ENCODE measurements at regions not wholly inside any gene's neighbourhood (a gene's known extent, or its start where the extent isn't known, plus 50 kb on each side); places are given as distances from the start of the nearest gene placed in this dataset.

DNA sequence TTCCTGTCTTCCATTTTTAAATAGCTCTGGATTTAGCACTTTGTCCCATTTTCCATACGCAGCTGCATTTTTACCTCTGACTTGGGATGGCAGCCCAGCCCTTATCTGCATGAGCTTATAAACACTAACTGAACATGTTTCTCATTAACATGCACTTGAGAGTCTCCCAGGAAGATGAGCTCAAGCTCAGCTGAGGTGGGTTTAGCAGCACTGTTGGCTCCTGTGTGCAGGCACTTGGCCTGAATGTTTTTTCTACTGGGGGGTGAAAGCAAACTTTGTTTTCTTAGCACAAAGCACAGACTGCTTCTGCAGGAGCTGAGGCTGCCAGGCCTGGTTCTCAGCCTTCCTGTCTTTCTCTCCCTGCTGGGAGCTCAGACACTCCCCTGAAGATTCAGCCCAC lies 1093.6 kb upstream of the AUTS2 start:
- ATAC-seq (ENCODE audit: insufficient read depth, low read depth) (no peak), DNase-seq (no peak)
- Histone ChIP-seq H2AFZ (ENCODE audit: low read depth, low read length) (no peak overlapping the region), H3K4me3 (ENCODE audit: low read depth in 1 of 2, low read length in 2 of 2) (no peak overlapping the region), H3K27me3 (ENCODE audit: insufficient read depth, low read length, poor library complexity) (no peaks in the 10 kb centered on the region), H3K4me2 (ENCODE audit: insufficient read depth, low read length) (no peak overlapping the region), H3K36me3 (ENCODE audit: insufficient read depth, low read length) (no peaks in the 10 kb centered on the region), H3K9me3 (ENCODE audit: insufficient read depth, low read length, severe bottlenecking) (peaks cover 3% of the 10 kb centered on the region), H3K79me2 (ENCODE audit: insufficient read depth, low read length) (no peaks in the 10 kb centered on the region), H3K4me1 (ENCODE audit: insufficient read depth, low read length) (no peaks in the 10 kb centered on the region), H3K9ac (ENCODE audit: low read depth, low read length) (no peak overlapping the region), H3K27ac (ENCODE audit: low read length) (no peak overlapping the region), H4K20me1 (ENCODE audit: insufficient read depth, low read length) (no peaks in the 10 kb centered on the region)
- TF ChIP-seq, protein P1, sequence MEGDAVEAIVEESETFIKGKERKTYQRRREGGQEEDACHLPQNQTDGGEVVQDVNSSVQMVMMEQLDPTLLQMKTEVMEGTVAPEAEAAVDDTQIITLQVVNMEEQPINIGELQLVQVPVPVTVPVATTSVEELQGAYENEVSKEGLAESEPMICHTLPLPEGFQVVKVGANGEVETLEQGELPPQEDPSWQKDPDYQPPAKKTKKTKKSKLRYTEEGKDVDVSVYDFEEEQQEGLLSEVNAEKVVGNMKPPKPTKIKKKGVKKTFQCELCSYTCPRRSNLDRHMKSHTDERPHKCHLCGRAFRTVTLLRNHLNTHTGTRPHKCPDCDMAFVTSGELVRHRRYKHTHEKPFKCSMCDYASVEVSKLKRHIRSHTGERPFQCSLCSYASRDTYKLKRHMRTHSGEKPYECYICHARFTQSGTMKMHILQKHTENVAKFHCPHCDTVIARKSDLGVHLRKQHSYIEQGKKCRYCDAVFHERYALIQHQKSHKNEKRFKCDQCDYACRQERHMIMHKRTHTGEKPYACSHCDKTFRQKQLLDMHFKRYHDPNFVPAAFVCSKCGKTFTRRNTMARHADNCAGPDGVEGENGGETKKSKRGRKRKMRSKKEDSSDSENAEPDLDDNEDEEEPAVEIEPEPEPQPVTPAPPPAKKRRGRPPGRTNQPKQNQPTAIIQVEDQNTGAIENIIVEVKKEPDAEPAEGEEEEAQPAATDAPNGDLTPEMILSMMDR (IDR thresholded peaks at IDR 0.05; ENCODE audit: borderline replicate concordance, extremely low read depth, low read length, poor library complexity, severe bottlenecking): no peak
- TF ChIP-seq EZH2 (IDR thresholded peaks at IDR 0.05; ENCODE audit: borderline replicate concordance, low read depth, low read length, severe bottlenecking): no peak

DNA sequence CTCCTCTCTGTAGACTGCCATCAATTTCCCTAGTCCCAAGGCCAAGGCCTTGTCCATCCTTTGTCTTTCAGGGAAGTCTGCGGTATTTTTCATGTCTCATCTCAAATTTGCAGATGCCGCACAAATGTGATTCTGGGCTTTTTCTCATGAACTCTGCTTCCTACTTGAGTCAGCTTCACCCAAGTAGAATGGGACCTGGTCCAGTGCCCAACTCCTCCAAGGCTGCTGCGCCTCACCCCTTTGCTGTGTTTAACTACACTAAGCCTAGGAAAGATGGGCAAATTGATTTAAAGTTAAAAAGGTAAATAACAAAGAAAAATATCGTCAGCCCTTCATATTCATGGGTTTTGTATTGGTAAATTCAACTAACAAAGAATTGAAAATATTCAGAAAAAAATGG lies 1092.6 kb upstream of the AUTS2 start:
- Histone ChIP-seq H3K9me3 (ENCODE audit: insufficient read depth, low read length, severe bottlenecking) (peaks cover 3% of the 10 kb centered on the region), H3K4me2 (ENCODE audit: insufficient read depth, low read length) (no peak overlapping the region), H4K20me1 (ENCODE audit: insufficient read depth, low read length) (no peaks in the 10 kb centered on the region), H2AFZ (ENCODE audit: low read depth, low read length) (no peak overlapping the region), H3K27me3 (ENCODE audit: insufficient read depth, low read length, poor library complexity) (no peaks in the 10 kb centered on the region), H3K4me1 (ENCODE audit: insufficient read depth, low read length) (no peaks in the 10 kb centered on the region), H3K4me3 (ENCODE audit: low read depth in 1 of 2, low read length in 2 of 2) (no peak overlapping the region), H3K9ac (ENCODE audit: low read depth, low read length) (no peak overlapping the region), H3K79me2 (ENCODE audit: insufficient read depth, low read length) (no peaks in the 10 kb centered on the region), H3K27ac (ENCODE audit: low read length) (no peak overlapping the region), H3K36me3 (ENCODE audit: insufficient read depth, low read length) (no peaks in the 10 kb centered on the region)
- ATAC-seq (ENCODE audit: insufficient read depth, low read depth) (no peak), DNase-seq (no peak)
- TF ChIP-seq, protein P1 (IDR thresholded peaks at IDR 0.05; ENCODE audit: borderline replicate concordance, extremely low read depth, low read length, poor library complexity, severe bottlenecking): no peak
- no peak for TF ChIP-seq EZH2 (IDR thresholded peaks at IDR 0.05; ENCODE audit: borderline replicate concordance, low read depth, low read length, severe bottlenecking)

DNA sequence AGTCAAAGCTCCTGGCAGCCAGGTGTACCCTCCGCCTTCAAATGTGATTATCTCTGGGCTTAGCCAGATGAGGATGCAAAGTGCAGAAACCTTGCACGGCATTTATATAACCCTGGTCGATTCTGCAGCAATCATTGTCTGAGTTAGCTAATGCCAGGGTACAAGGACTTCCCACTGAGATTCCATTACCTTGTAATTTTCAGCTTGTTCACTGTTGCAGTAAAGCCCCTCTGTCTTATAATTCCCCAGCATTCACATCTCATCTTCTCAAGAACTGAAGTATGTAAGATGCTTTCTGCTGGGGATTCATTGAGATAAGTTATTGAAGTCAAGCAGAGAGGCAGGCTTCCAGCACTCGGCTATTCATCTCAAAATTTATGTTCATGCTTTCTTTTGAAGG lies 1090.6 kb upstream of the AUTS2 start:
- Histone ChIP-seq H3K4me3 (ENCODE audit: low read depth in 1 of 2, low read length in 2 of 2) (no peak overlapping the region), H2AFZ (ENCODE audit: low read depth, low read length) (no peak overlapping the region), H4K20me1 (ENCODE audit: insufficient read depth, low read length) (no peaks in the 10 kb centered on the region), H3K4me1 (ENCODE audit: insufficient read depth, low read length) (no peaks in the 10 kb centered on the region), H3K9me3 (ENCODE audit: insufficient read depth, low read length, severe bottlenecking) (peaks cover 3% of the 10 kb centered on the region), H3K36me3 (ENCODE audit: insufficient read depth, low read length) (no peaks in the 10 kb centered on the region), H3K9ac (ENCODE audit: low read depth, low read length) (no peak overlapping the region), H3K79me2 (ENCODE audit: insufficient read depth, low read length) (no peaks in the 10 kb centered on the region), H3K4me2 (ENCODE audit: insufficient read depth, low read length) (no peak overlapping the region), H3K27me3 (ENCODE audit: insufficient read depth, low read length, poor library complexity) (no peaks in the 10 kb centered on the region), H3K27ac (ENCODE audit: low read length) (no peak overlapping the region)
- DNase-seq (no peak), ATAC-seq (ENCODE audit: insufficient read depth, low read depth) (no peak)
- TF ChIP-seq EZH2 (IDR thresholded peaks at IDR 0.05; ENCODE audit: borderline replicate concordance, low read depth, low read length, severe bottlenecking): no peak
- TF ChIP-seq, protein P1 (IDR thresholded peaks at IDR 0.05; ENCODE audit: borderline replicate concordance, extremely low read depth, low read length, poor library complexity, severe bottlenecking): no peak

DNA sequence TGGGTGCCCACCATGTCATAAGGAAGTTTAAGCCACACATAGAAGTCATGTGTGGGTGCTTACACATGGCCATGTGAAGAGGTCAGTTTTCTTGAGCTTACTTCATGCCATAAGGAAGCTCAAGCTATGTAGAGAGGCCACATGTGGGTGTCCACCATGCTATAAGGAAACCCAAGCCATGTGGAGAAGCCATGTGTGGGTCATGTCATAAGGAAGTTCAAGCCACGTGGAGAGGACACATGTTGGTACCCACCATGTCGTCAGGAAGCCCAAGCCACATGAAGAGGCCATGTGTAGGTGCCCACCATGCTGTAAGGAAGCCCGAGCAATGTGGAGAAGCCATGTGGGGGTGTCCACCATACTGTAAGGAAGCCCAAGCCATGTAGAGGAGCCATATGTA lies 1089.2 kb upstream of the AUTS2 start:
- Histone ChIP-seq H3K27ac (ENCODE audit: low read length) (no peak overlapping the region), H3K79me2 (ENCODE audit: insufficient read depth, low read length) (no peaks in the 10 kb centered on the region), H2AFZ (ENCODE audit: low read depth, low read length) (no peak overlapping the region), H3K9me3 (ENCODE audit: insufficient read depth, low read length, severe bottlenecking) (peaks cover 3% of the 10 kb centered on the region), H3K9ac (ENCODE audit: low read depth, low read length) (no peak overlapping the region), H3K4me1 (ENCODE audit: insufficient read depth, low read length) (no peaks in the 10 kb centered on the region), H3K27me3 (ENCODE audit: insufficient read depth, low read length, poor library complexity) (no peaks in the 10 kb centered on the region), H3K4me3 (ENCODE audit: low read depth in 1 of 2, low read length in 2 of 2) (no peak overlapping the region), H3K4me2 (ENCODE audit: insufficient read depth, low read length) (no peak overlapping the region), H3K36me3 (ENCODE audit: insufficient read depth, low read length) (no peaks in the 10 kb centered on the region), H4K20me1 (ENCODE audit: insufficient read depth, low read length) (no peaks in the 10 kb centered on the region)
- DNase-seq: no peak
- no peak for TF ChIP-seq EZH2 (IDR thresholded peaks at IDR 0.05; ENCODE audit: borderline replicate concordance, low read depth, low read length, severe bottlenecking)
- TF ChIP-seq, protein P1 (IDR thresholded peaks at IDR 0.05; ENCODE audit: borderline replicate concordance, extremely low read depth, low read length, poor library complexity, severe bottlenecking): no peak
- no peak for ATAC-seq (ENCODE audit: insufficient read depth, low read depth)

Data from DND-41 (cell line).